H9 (cell line): ENCODE measurements at regions not wholly inside any gene's neighbourhood (a gene's known extent, or its start where the extent isn't known, plus 50 kb on each side); places are given as distances from the start of the nearest gene placed in this dataset.

ENCODE experiments used
- DNase-seq: peaks from one replicate; pipeline ENCODE4 v3.0.0-alpha.2; 2017
- H2AFZ ChIP-seq: one replicate; pipeline ENCODE4 v1.6.1; 2013; ENCODE audit warnings: mild to moderate bottlenecking, low read length, control low read depth, moderate library complexity
- H2AK5ac ChIP-seq: 2 replicates; pipeline ENCODE4 v1.6.1; 2013; ENCODE audit warnings: low read length, control low read depth, mixed read lengths; ENCODE audit not compliant: insufficient read length
- H2BK120ac ChIP-seq: one replicate; pipeline ENCODE4 v1.6.1; 2013; ENCODE audit warnings: low read depth, mild to moderate bottlenecking, low read length, control low read depth, inconsistent platforms; ENCODE audit not compliant: poor library complexity, severe bottlenecking
- H2BK12ac ChIP-seq: 2 replicates; pipeline ENCODE4 v1.6.1; 2013; ENCODE audit warnings: low read length, control low read depth, mixed read lengths, low read depth; ENCODE audit not compliant: insufficient read length
- H2BK15ac ChIP-seq: 2 replicates; pipeline ENCODE4 v1.6.1; 2013; ENCODE audit warnings: low read depth, low read length, control low read depth
- H2BK20ac ChIP-seq: one replicate; pipeline ENCODE4 v1.6.1; 2013; ENCODE audit warnings: low read depth, mild to moderate bottlenecking, low read length, control low read depth, inconsistent platforms; ENCODE audit not compliant: poor library complexity, severe bottlenecking
- H2BK5ac ChIP-seq: 2 replicates; pipeline ENCODE4 v1.6.1; 2013; ENCODE audit warnings: low read length, control low read depth, mixed read lengths; ENCODE audit not compliant: insufficient read length
- H3K14ac ChIP-seq: 2 replicates; pipeline ENCODE4 v1.6.1; 2013; ENCODE audit warnings: low read length, control low read depth; ENCODE audit not compliant: insufficient read depth
- H3K18ac ChIP-seq: 2 replicates; pipeline ENCODE4 v1.6.1; 2013; ENCODE audit warnings: low read depth, mild to moderate bottlenecking, mixed read lengths, low read length, control low read depth; ENCODE audit not compliant: insufficient read length
- H3K23ac ChIP-seq: 2 replicates; pipeline ENCODE4 v1.6.1; 2013; ENCODE audit warnings: low read length, control low read depth, mixed read lengths, low read depth; ENCODE audit not compliant: insufficient read length
- H3K23me2 ChIP-seq: 2 replicates; pipeline ENCODE4 v1.6.1; 2013; ENCODE audit warnings: low read depth, mild to moderate bottlenecking, mixed read lengths, low read length, control low read depth; ENCODE audit not compliant: insufficient read length, poor library complexity, severe bottlenecking
- H3K27ac ChIP-seq: 2 replicates; pipeline ENCODE4 v1.5.1; 2013; ENCODE audit warnings: low read length, control low read depth, mixed read lengths, low read depth; ENCODE audit not compliant: insufficient read length
- H3K27me3 ChIP-seq: 2 replicates; pipeline ENCODE4 v1.6.1; 2013; ENCODE audit warnings: low read length, control low read depth, inconsistent platforms; ENCODE audit not compliant: insufficient read depth
- H3K4ac ChIP-seq: 2 replicates; pipeline ENCODE4 v1.6.1; 2013; ENCODE audit warnings: low read depth, mild to moderate bottlenecking, control low read depth, inconsistent platforms, low read length, moderate library complexity
- H3K4me1 ChIP-seq: 2 replicates; pipeline ENCODE4 v1.6.1; 2013; ENCODE audit warnings: low read length, control low read depth, inconsistent platforms; ENCODE audit not compliant: insufficient read depth
- H3K4me2 ChIP-seq: 2 replicates; pipeline ENCODE4 v1.6.1; 2013; ENCODE audit warnings: low read length, control low read depth, mixed read lengths; ENCODE audit not compliant: insufficient read length, insufficient read depth
- H3K56ac ChIP-seq: 2 replicates; pipeline ENCODE4 v1.6.1; 2013; ENCODE audit warnings: low read depth, mild to moderate bottlenecking, mixed read lengths, low read length, control low read depth; ENCODE audit not compliant: insufficient read length
- H3K79me1 ChIP-seq: 2 replicates; pipeline ENCODE4 v1.6.1; 2013; ENCODE audit warnings: low read depth, mild to moderate bottlenecking, moderate library complexity, low read length, control low read depth, inconsistent platforms; ENCODE audit not compliant: insufficient read depth, poor library complexity, severe bottlenecking
- H3K79me2 ChIP-seq: 2 replicates; pipeline ENCODE4 v1.6.1; 2013; ENCODE audit warnings: low read length, control low read depth, inconsistent platforms; ENCODE audit not compliant: insufficient read depth
- H3K9ac ChIP-seq: 2 replicates; pipeline ENCODE4 v1.6.1; 2013; ENCODE audit warnings: low read length, control low read depth, mixed read lengths; ENCODE audit not compliant: insufficient read length; ENCODE audit errors: extremely low read depth
- H3K9me3 ChIP-seq: one replicate; pipeline ENCODE4 v1.6.1; 2013; ENCODE audit warnings: low read depth, low read length, inconsistent platforms; ENCODE audit not compliant: control insufficient read depth
- H3T11ph ChIP-seq: one replicate; pipeline ENCODE4 v1.6.1; 2013; ENCODE audit warnings: mild to moderate bottlenecking, low read length, control low read depth, inconsistent platforms
- H4K20me1 ChIP-seq: one replicate; pipeline ENCODE4 v1.6.1; 2013; ENCODE audit not compliant: control insufficient read depth, insufficient read length, insufficient read depth
- H4K5ac ChIP-seq: 2 replicates; pipeline ENCODE4 v1.6.1; 2013; ENCODE audit warnings: low read depth, mild to moderate bottlenecking, mixed read lengths, low read length, control low read depth; ENCODE audit not compliant: insufficient read length
- H4K8ac ChIP-seq: replicated peaks from 2 replicates; pipeline ENCODE4 v1.6.1; 2013; ENCODE audit warnings: low read length, control low read depth, mixed read lengths, low read depth; ENCODE audit not compliant: insufficient read length
- H4K91ac ChIP-seq: 2 replicates; pipeline ENCODE4 v1.6.1; 2013; ENCODE audit warnings: low read depth, mild to moderate bottlenecking, moderate library complexity, mixed read lengths, low read length, control low read depth; ENCODE audit not compliant: insufficient read length
- H3K27ac Mint-ChIP-seq, 3 experiments: 2 replicates in 2 of 3; 3 replicates in 1 of 3; pipeline ENCODE4 v1.8.0; 2020 to 2021; ENCODE audit warnings: mixed read lengths in 3 of 3, mild to moderate bottlenecking in 1 of 3, moderate library complexity in 1 of 3
- H3K27me3 Mint-ChIP-seq: 2 replicates; pipeline ENCODE4 v1.8.0; 2021; ENCODE audit warnings: low read depth, mild to moderate bottlenecking, moderate library complexity, mixed read lengths
- H3K36me3 Mint-ChIP-seq, 3 experiments: 2 replicates in 2 of 3; 3 replicates in 1 of 3; pipeline ENCODE4 v1.8.0; 2020 to 2021; ENCODE audit warnings: low read depth in 3 of 3, mixed read lengths in 3 of 3; ENCODE audit not compliant: insufficient read depth in 1 of 3
- H3K4me1 Mint-ChIP-seq, 2 experiments: 2 replicates each; pipeline ENCODE4 v1.8.0; 2020; ENCODE audit warnings: mixed read lengths in 2 of 2
- H3K4me3 Mint-ChIP-seq, 2 experiments: 2 replicates in 1 of 2; 3 replicates in 1 of 2; pipeline ENCODE4 v1.8.0; 2020 to 2021; ENCODE audit warnings: mild to moderate bottlenecking in 2 of 2, mixed read lengths in 2 of 2, moderate library complexity in 1 of 2
- H3K9me3 Mint-ChIP-seq, 2 experiments: 2 replicates in 1 of 2; 3 replicates in 1 of 2; pipeline ENCODE4 v1.8.0; 2020; ENCODE audit warnings: mild to moderate bottlenecking in 2 of 2, mixed read lengths in 2 of 2, moderate library complexity in 1 of 2
- WGBS: extraction: QIAGEN DNeasy Blood & Tissue Kit; methylation state at CpG from one replicate; pipeline ENCODE4 v1.1.7; 2013; ENCODE audit warnings: missing lambda C conversion rate, low lambda C conversion rate, mixed read lengths; ENCODE audit not compliant: insufficient read length; ENCODE audit errors: extremely low coverage; 5-methylcytosine and 5-hydroxymethylcytosine counted together
- TF ChIP-seq, protein P1 (sequence below): fragments of 200-600 bp; sonication (generic); conservative IDR thresholded peaks from 3 replicates; pipeline ENCODE4 v1.8.0; 2021; ENCODE audit warnings: antibody characterized with exemption, mild to moderate bottlenecking

DNA sequence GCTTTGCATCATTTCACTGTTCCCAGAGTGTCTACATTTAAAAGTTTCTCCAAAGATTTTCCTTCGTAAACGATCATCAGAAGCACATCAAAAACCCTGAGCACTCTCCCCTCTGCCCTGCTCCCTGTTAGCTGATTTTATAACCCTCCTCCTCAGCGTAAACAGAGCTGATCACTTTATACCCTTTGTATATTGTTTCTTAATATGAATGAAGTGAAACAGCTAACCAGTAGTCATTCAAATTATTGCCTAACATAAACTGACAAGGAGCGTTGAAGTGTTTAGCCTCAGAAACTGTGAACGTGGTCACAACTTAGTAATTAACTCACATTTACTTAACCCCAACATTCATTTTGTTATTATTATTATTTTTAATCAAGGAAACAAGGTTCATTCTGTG, 160.0 kb upstream of the FOXF1 start:
- no peak overlapping the region for H3K56ac ChIP-seq
- no peak overlapping the region for H3K27ac ChIP-seq
- H3K18ac ChIP-seq = no peak overlapping the region
- peaks cover 2% of the 10 kb centered on the region; the same call in 1 of the 2 replicates for H3K4me1 ChIP-seq
- H4K20me1 ChIP-seq = no peaks in the 10 kb centered on the region
- no peaks in the 10 kb centered on the region for H3K79me2 ChIP-seq
- no peak for DNase-seq
- H2BK5ac ChIP-seq = no peak overlapping the region
- no peak overlapping the region for H3K4ac ChIP-seq
- H3K23ac ChIP-seq = no peak overlapping the region
- no peak overlapping the region for H2AFZ ChIP-seq
- H4K8ac ChIP-seq = no peak overlapping the region
- Mint-ChIP-seq H3K27ac (no peak overlapping the region), H3K4me3 (no peak overlapping the region), H3K36me3 (peaks cover 0 to 2% (median 2%) of the 10 kb centered on the region in 3 experiments; a peak in 4 of 7 replicates), H3K4me1 (peaks cover 29 to 57% of the 10 kb centered on the region in 2 experiments), H3K27me3 (peaks cover 49% of the 10 kb centered on the region), H3K9me3 (peaks cover 2 to 5% of the 10 kb centered on the region in 2 experiments)
- H3K9ac ChIP-seq = no peak overlapping the region
- no peaks in the 10 kb centered on the region for H3K27me3 ChIP-seq
- H3K14ac ChIP-seq = no peak overlapping the region
- H2BK120ac ChIP-seq = no peak overlapping the region
- no peak overlapping the region for H3K4me2 ChIP-seq
- H2BK12ac ChIP-seq = no peak overlapping the region
- H2BK15ac ChIP-seq = no peak overlapping the region
- no peaks in the 10 kb centered on the region for H3K9me3 ChIP-seq
- WGBS = no CpG with 5 or more reads among the region's 5 CpGs
- H3T11ph ChIP-seq = no peak overlapping the region
- no peak overlapping the region for H4K5ac ChIP-seq
- TF ChIP-seq, protein P1, sequence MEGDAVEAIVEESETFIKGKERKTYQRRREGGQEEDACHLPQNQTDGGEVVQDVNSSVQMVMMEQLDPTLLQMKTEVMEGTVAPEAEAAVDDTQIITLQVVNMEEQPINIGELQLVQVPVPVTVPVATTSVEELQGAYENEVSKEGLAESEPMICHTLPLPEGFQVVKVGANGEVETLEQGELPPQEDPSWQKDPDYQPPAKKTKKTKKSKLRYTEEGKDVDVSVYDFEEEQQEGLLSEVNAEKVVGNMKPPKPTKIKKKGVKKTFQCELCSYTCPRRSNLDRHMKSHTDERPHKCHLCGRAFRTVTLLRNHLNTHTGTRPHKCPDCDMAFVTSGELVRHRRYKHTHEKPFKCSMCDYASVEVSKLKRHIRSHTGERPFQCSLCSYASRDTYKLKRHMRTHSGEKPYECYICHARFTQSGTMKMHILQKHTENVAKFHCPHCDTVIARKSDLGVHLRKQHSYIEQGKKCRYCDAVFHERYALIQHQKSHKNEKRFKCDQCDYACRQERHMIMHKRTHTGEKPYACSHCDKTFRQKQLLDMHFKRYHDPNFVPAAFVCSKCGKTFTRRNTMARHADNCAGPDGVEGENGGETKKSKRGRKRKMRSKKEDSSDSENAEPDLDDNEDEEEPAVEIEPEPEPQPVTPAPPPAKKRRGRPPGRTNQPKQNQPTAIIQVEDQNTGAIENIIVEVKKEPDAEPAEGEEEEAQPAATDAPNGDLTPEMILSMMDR = no peak
- no peak overlapping the region for H2AK5ac ChIP-seq
- H4K91ac ChIP-seq = no peak overlapping the region
- no peak overlapping the region for H2BK20ac ChIP-seq
- H3K79me1 ChIP-seq = no peaks in the 10 kb centered on the region
- H3K23me2 ChIP-seq = no peaks in the 10 kb centered on the region
